ENCODE measurements at regions not wholly inside any gene's neighbourhood (a gene's known extent, or its start where the extent isn't known, plus 50 kb on each side); places are given as distances from the start of the nearest gene placed in this dataset.

DNA sequence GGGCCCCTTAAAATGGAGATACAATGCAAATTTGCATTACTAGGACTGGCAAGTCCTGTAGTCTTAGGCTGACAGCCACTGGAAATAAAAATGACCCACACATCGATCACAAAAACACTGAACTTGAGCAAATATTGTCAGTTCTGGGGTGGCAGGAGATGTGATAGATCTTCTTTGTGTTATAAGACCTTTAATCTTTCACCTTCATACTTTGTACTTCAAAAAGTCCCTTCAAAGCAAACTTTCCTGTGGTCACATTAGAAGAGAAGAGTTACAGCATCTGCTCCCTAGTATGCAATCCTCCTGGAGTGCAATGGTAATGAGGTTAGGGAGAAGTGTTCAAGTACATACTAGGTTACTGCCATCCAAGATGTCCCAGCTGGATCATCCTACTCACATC lies 149.4 kb upstream of the KCNMB2 start:
- no peaks in the 10 kb centered on the region for H3K9me3 ChIP-seq
- no peaks in the 10 kb centered on the region for H3K36me3 ChIP-seq (ENCODE audit: insufficient read depth in 1 of 2, low read depth in 1 of 2)
- ATAC-seq (no peak), DNase-seq (no peak)
- 80 to 94% (median 93%) methylated on average over 1 of the region's 1 CpG for WGBS, 3 donors
- H3K27ac ChIP-seq: no peak overlapping the region
- peaks cover 13% of the 10 kb centered on the region for H3K4me1 ChIP-seq
- TF ChIP-seq, protein P1, sequence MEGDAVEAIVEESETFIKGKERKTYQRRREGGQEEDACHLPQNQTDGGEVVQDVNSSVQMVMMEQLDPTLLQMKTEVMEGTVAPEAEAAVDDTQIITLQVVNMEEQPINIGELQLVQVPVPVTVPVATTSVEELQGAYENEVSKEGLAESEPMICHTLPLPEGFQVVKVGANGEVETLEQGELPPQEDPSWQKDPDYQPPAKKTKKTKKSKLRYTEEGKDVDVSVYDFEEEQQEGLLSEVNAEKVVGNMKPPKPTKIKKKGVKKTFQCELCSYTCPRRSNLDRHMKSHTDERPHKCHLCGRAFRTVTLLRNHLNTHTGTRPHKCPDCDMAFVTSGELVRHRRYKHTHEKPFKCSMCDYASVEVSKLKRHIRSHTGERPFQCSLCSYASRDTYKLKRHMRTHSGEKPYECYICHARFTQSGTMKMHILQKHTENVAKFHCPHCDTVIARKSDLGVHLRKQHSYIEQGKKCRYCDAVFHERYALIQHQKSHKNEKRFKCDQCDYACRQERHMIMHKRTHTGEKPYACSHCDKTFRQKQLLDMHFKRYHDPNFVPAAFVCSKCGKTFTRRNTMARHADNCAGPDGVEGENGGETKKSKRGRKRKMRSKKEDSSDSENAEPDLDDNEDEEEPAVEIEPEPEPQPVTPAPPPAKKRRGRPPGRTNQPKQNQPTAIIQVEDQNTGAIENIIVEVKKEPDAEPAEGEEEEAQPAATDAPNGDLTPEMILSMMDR (IDR thresholded peaks at IDR 0.05): no peak
- intact Hi-C loops (cut with DNase I): loop anchor here in 1 of 2 donors (5.0 to 10.0 kb wide), 2 partner anchors 892 to 1335 kb away; no protein-coding TSS in a partner anchor
- no peaks in the 10 kb centered on the region for H3K27me3 ChIP-seq (ENCODE audit: insufficient read depth in 3 of 3, low read length in 2 of 3)
- H3K4me3 ChIP-seq: no peak overlapping the region

DNA sequence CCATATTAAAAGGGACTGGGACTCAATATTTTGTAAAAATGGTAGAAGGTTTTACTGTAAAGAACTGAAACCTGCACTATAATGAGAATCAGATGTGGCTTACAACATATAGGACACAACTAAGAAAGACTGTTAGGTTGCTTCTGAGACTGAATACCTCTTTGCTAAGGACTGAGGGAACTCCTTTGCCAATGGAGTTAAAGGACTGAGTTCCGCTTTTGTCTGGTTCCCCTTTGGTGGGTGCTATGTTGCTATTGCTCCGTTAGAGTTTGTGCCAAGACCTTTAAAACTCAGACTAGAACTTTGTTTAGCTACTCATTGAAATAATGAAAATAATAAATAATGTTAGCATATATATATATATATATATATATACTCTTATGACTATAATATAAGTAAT lies 147.8 kb upstream of the KCNMB2 start:
- Histone ChIP-seq H3K4me1 (peaks cover 13% of the 10 kb centered on the region), H3K4me3 (no peak overlapping the region), H3K36me3 (ENCODE audit: insufficient read depth in 1 of 2, low read depth in 1 of 2) (no peaks in the 10 kb centered on the region), H3K27me3 (ENCODE audit: insufficient read depth in 3 of 3, low read length in 2 of 3) (no peaks in the 10 kb centered on the region), H3K9me3 (no peaks in the 10 kb centered on the region), H3K27ac (no peak overlapping the region)
- DNase-seq: no peak
- WGBS, 3 donors: 88 to 92% (median 91%) methylated on average over 2 of the region's 2 CpGs
- intact Hi-C loops (cut with DNase I): loop anchor here in 1 of 2 donors (5.0 to 10.0 kb wide), 2 partner anchors 894 to 1336 kb away; no protein-coding TSS in a partner anchor
- TF ChIP-seq, protein P1 (IDR thresholded peaks at IDR 0.05): no peak
- ATAC-seq: no peak

DNA sequence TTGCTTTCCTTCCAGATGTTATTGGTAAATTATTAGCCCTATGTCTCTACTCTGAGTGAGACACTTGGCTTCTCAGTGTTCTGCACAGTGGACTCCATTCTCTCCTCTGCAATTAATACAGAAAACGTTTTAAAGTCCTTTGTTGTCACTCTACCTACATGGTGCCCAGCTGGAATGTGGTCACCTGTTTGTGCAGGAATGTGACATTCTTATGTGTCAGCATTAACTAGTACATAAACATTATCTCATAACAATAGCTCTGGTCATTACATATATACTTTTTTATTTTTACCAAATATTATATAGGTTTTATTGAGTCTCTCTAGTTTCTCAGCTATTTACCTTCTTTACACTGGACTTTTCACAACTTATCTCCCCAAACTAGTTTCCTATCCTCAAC lies 147.0 kb upstream of the KCNMB2 start:
- WGBS, 3 donors: 40 to 45% (median 43%) methylated on average over 1 of the region's 1 CpG
- H3K4me1 ChIP-seq: peaks cover 9% of the 10 kb centered on the region
- ATAC-seq: no peak

DNA sequence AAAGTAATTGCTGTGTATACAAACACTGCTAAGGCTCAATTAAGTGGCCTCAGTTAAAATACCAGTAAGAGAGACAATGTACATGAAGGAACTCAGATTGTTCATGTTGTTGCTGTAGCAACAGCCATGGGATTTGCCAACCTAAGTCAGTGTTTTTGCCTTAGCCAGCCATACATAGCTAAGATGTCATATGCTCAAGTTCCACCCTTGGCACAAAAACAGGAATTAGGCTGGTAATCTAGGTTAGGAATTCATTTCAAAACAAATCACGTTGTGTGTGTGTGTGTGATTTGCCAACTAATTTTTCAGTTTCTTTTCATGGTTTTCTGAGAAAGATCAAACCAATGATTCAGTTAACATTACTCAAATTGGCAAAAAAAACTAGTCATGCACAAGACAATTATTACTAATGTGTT lies 143.7 kb upstream of the KCNMB2 start:
- TF ChIP-seq, protein P1 (IDR thresholded peaks at IDR 0.05): no peak
- WGBS, 3 donors: 0 to 12% (median 4%) methylated on average over 1 of the region's 1 CpG
- Histone ChIP-seq H3K27me3 (ENCODE audit: insufficient read depth in 3 of 3, low read length in 2 of 3) (no peaks in the 10 kb centered on the region), H3K27ac (no peak overlapping the region), H3K36me3 (ENCODE audit: insufficient read depth in 1 of 2, low read depth in 1 of 2) (no peaks in the 10 kb centered on the region), H3K4me3 (no peak overlapping the region), H3K4me1 (no peaks in the 10 kb centered on the region), H3K9me3 (no peaks in the 10 kb centered on the region)
- intact Hi-C loops (cut with DNase I): no loop called here
- ATAC-seq (no peak), DNase-seq (no peak)

More for the DNA sequence above, 147.0 kb upstream of the KCNMB2 start:
- Histone ChIP-seq H3K27me3 (ENCODE audit: insufficient read depth in 3 of 3, low read length in 2 of 3) (no peaks in the 10 kb centered on the region), H3K36me3 (ENCODE audit: insufficient read depth in 1 of 2, low read depth in 1 of 2) (no peaks in the 10 kb centered on the region), H3K9me3 (no peaks in the 10 kb centered on the region), H3K4me3 (no peak overlapping the region), H3K27ac (no peak overlapping the region)
- intact Hi-C loops (cut with DNase I): loop anchor here in 1 of 2 donors (5.0 to 10.0 kb wide), 2 partner anchors 894 to 1337 kb away; no protein-coding TSS in a partner anchor
- TF ChIP-seq, protein P1 (IDR thresholded peaks at IDR 0.05): no peak
- no peak for DNase-seq

DNA sequence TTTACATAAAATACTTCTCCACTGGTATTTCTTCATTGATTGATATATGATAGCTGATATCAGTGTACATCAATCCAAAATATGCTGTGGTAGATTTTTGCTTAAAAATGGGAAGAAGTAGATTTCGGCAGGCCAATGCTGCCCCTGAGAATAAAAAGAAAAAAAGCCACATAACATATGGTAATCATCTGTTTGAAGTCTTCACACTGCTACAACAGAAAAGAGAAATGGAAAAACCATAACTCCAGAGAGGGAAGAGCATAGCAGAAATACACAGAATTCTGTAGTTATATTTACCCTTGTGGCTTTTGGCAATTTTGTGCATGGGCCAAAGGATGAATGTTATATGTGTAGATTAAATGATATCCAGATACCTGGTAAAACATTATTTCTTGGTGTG lies 143.1 kb upstream of the KCNMB2 start:
- H3K36me3 ChIP-seq (ENCODE audit: insufficient read depth in 1 of 2, low read depth in 1 of 2): no peaks in the 10 kb centered on the region
- H3K9me3 ChIP-seq: no peaks in the 10 kb centered on the region
- H3K4me3 ChIP-seq: no peak overlapping the region
- TF ChIP-seq, protein P1 (IDR thresholded peaks at IDR 0.05): no peak
- no peak for DNase-seq
- intact Hi-C loops (cut with DNase I): no loop called here
- no peaks in the 10 kb centered on the region for H3K27me3 ChIP-seq (ENCODE audit: insufficient read depth in 3 of 3, low read length in 2 of 3)
- no peak for ATAC-seq
- WGBS, 3 donors: 6 to 59% (median 29%) methylated on average over 1 of the region's 1 CpG
- H3K4me1 ChIP-seq: no peaks in the 10 kb centered on the region
- H3K27ac ChIP-seq: no peak overlapping the region
